ENCODE measurements at regions not wholly inside any gene's neighbourhood (a gene's known extent, or its start where the extent isn't known, plus 50 kb on each side); places are given as distances from the start of the nearest gene placed in this dataset.

- TF ChIP-seq, protein P1, sequence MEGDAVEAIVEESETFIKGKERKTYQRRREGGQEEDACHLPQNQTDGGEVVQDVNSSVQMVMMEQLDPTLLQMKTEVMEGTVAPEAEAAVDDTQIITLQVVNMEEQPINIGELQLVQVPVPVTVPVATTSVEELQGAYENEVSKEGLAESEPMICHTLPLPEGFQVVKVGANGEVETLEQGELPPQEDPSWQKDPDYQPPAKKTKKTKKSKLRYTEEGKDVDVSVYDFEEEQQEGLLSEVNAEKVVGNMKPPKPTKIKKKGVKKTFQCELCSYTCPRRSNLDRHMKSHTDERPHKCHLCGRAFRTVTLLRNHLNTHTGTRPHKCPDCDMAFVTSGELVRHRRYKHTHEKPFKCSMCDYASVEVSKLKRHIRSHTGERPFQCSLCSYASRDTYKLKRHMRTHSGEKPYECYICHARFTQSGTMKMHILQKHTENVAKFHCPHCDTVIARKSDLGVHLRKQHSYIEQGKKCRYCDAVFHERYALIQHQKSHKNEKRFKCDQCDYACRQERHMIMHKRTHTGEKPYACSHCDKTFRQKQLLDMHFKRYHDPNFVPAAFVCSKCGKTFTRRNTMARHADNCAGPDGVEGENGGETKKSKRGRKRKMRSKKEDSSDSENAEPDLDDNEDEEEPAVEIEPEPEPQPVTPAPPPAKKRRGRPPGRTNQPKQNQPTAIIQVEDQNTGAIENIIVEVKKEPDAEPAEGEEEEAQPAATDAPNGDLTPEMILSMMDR (IDR thresholded peaks at IDR 0.05; ENCODE audit: borderline replicate concordance, control extremely low read depth, extremely low read depth, insufficient read depth, missing control alignments) = no peak
- in situ Hi-C loops (cut with MboI; ENCODE audit: low sequenced_read_pairs, unreplicated experiment) = no loop called here
- no peak for DNase-seq (ENCODE audit: low spot score)
Measured at GRCh38 chr2:45279356-45279755, 270.1 kb upstream of the SIX2 start.

DNA sequence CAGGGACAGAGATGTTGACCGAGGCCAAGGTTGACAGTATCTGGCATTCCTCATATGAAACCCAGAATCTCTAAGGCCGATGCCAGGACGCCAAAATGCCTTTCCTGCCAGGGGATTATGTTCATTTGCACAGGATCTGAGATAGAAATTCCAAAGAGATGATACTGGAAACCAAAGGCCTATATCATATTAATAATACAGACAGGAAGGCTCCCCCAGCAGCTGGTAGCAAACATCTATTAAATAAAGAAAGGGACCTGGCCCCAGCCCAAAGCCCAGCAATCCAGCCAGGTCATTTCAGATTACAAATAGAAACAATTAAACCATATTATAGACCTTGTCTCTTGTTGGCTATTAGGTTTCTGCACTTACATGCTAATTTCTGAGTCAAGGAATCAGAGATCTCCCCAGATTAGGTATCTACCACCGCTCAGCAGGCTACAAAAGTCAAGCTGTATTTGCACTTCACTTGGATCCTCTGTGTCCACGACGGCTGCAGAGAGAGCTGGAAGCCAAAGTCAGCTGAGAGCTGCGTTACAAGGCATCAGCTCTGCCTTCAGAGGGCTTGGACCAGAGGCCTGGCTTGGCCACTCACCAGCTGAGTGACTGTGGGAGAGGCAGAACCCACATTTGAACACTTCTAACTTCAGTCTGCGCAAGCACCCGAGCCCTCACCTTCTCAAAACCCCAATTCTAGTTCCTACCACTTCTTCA is 269.3 kb upstream of the SIX2 start:
- in situ Hi-C loops (cut with MboI; ENCODE audit: low sequenced_read_pairs, unreplicated experiment) = no loop called here
- DNase-seq (ENCODE audit: low spot score) = no peak
- TF ChIP-seq, protein P1 (IDR thresholded peaks at IDR 0.05; ENCODE audit: borderline replicate concordance, control extremely low read depth, extremely low read depth, insufficient read depth, missing control alignments) = no peak

DNA sequence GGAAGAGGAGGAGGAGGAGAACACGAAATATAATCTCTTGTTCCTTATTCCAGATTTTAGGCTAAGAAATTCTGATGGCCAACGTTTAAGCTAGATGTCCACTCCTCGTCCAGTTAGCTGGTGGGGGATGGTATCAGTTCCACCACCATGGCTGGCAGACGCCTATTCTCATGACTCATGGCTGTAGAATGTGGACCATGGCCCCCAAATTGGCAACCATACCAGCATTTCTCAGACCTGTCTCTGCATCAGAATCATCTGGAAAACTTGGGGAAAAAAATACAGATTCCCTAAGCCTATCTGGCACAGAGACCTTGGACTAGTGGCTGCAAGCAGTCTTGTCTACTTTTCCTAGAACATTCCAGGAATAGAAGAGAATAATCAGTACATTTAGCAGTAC is 267.7 kb upstream of the SIX2 start:
- TF ChIP-seq, protein P1 (IDR thresholded peaks at IDR 0.05; ENCODE audit: borderline replicate concordance, control extremely low read depth, extremely low read depth, insufficient read depth, missing control alignments) = no peak
- in situ Hi-C loops (cut with MboI; ENCODE audit: low sequenced_read_pairs, unreplicated experiment) = no loop called here
- DNase-seq (ENCODE audit: low spot score) = no peak

- in situ Hi-C loops (cut with MboI; ENCODE audit: low sequenced_read_pairs, unreplicated experiment) = no loop called here
- DNase-seq (ENCODE audit: low spot score) = no peak
- TF ChIP-seq, protein P1 (IDR thresholded peaks at IDR 0.05; ENCODE audit: borderline replicate concordance, control extremely low read depth, extremely low read depth, insufficient read depth, missing control alignments) = no peak
Measured at GRCh38 chr2:45275806-45276205, 266.6 kb upstream of the SIX2 start.

DNA sequence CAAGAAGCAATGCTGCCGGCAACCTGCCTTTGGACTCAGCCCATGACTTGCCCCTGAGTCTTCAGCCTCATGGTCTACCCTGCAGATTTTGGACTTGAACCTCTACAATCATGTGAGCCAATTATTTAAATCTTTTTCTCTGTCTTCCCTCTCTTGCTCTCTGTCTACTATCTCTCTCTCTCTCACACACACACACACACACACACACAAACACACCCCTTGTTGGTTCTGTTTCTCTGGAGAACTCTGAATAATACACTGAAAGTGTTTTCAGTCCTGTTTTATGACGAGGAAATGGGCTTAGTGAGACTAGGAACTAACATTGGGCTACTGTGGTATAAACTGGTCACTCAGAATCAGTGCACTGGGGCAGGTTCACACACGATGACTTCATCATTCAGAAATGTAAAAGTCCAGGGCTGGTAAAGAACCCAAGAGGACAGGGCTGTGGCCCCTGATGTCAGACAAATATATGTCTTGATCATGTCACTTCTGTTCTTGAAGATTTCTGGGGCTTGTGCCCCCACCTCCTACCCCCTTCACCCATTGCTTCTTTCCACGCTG is 266.1 kb upstream of the SIX2 start:
- no peak for DNase-seq (ENCODE audit: low spot score)
- TF ChIP-seq, protein P1 (IDR thresholded peaks at IDR 0.05; ENCODE audit: borderline replicate concordance, control extremely low read depth, extremely low read depth, insufficient read depth, missing control alignments) = no peak
- in situ Hi-C loops (cut with MboI; ENCODE audit: low sequenced_read_pairs, unreplicated experiment) = no loop called here

- TF ChIP-seq, protein P1 (IDR thresholded peaks at IDR 0.05; ENCODE audit: borderline replicate concordance, control extremely low read depth, extremely low read depth, insufficient read depth, missing control alignments) = no peak
Measured at GRCh38 chr2:45274250-45274926, 265.1 kb upstream of the SIX2 start.

More at GRCh38 chr2:45274250-45274926, 265.1 kb upstream of the SIX2 start:
- no peak for DNase-seq (ENCODE audit: low spot score)
- in situ Hi-C loops (cut with MboI; ENCODE audit: low sequenced_read_pairs, unreplicated experiment) = no loop called here
